ENCODE measurements at regions not wholly inside any gene's neighbourhood (a gene's known extent, or its start where the extent isn't known, plus 50 kb on each side); places are given as distances from the start of the nearest gene placed in this dataset.
"Not testable (repeated sequence)": the region's sequence is repeated elsewhere in the genome, so short reads cannot be mapped to it uniquely, and the experiment has no call there.

GRCh38 chr18:78816916-78817315, 162.7 kb upstream of the SALL3 start:
- no peak for DNase-seq (ENCODE audit: low read depth)

GRCh38 chr18:78818495-78818894, 161.1 kb upstream of the SALL3 start:
- DNase-seq (ENCODE audit: low read depth), result no peak

GRCh38 chr18:78818961-78819360, 160.7 kb upstream of the SALL3 start:
- no peak for DNase-seq (ENCODE audit: low read depth)

- no peak for DNase-seq (ENCODE audit: low read depth)
Measured at GRCh38 chr18:78820161-78820834, 159.3 kb upstream of the SALL3 start.

GRCh38 chr18:78821396-78821795, 158.2 kb upstream of the SALL3 start:
- no peak for DNase-seq (ENCODE audit: low read depth)

- DNase-seq (ENCODE audit: low read depth), result no peak
Measured at GRCh38 chr18:78822171-78822948, 157.3 kb upstream of the SALL3 start.

GRCh38 chr18:78822949-78823285, 156.7 kb upstream of the SALL3 start:
- no peak for DNase-seq (ENCODE audit: low read depth)

GRCh38 chr18:78825168-78825567, 154.4 kb upstream of the SALL3 start:
- DNase-seq (ENCODE audit: low read depth), result no peak

- DNase-seq (ENCODE audit: low read depth), result no peak
Measured at GRCh38 chr18:78826631-78827030, 153.0 kb upstream of the SALL3 start.

- DNase-seq (ENCODE audit: low read depth), result no peak
Measured at GRCh38 chr18:78827141-78827540, 152.5 kb upstream of the SALL3 start.

GRCh38 chr18:78828131-78828530, 151.5 kb upstream of the SALL3 start:
- no peak for DNase-seq (ENCODE audit: low read depth)

- not testable (repeated sequence) for DNase-seq (ENCODE audit: low read depth)
Measured at GRCh38 chr18:78829026-78829425, 150.6 kb upstream of the SALL3 start.

GRCh38 chr18:78830161-78830560, 149.5 kb upstream of the SALL3 start:
- no peak for DNase-seq (ENCODE audit: low read depth)

GRCh38 chr18:78830826-78831225, 148.8 kb upstream of the SALL3 start:
- no peak for DNase-seq (ENCODE audit: low read depth)

- DNase-seq (ENCODE audit: low read depth), result no peak
Measured at GRCh38 chr18:78831603-78832002, 148.0 kb upstream of the SALL3 start.

GRCh38 chr18:78833833-78834232, 145.8 kb upstream of the SALL3 start:
- DNase-seq (ENCODE audit: low read depth), result no peak

- DNase-seq (ENCODE audit: low read depth), result no peak
Measured at GRCh38 chr18:78836838-78837237, 142.8 kb upstream of the SALL3 start.

GRCh38 chr18:78837754-78838153, 141.9 kb upstream of the SALL3 start:
- DNase-seq (ENCODE audit: low read depth), result no peak

GRCh38 chr18:78838183-78838582, 141.4 kb upstream of the SALL3 start:
- DNase-seq (ENCODE audit: low read depth), result no peak

GRCh38 chr18:78849046-78849445, 130.6 kb upstream of the SALL3 start:
- no peak for DNase-seq (ENCODE audit: low read depth)

GRCh38 chr18:78849458-78849857, 130.2 kb upstream of the SALL3 start:
- DNase-seq (ENCODE audit: low read depth), result no peak

- no peak for DNase-seq (ENCODE audit: low read depth)
Measured at GRCh38 chr18:78853341-78853740, 126.3 kb upstream of the SALL3 start.

GRCh38 chr18:78855188-78855587, 124.4 kb upstream of the SALL3 start:
- no peak for DNase-seq (ENCODE audit: low read depth)
